NCI-H82 treated with DMSO at 0.1 percent for 48 hours (cell line): ENCODE measurements at regions not wholly inside any gene's neighbourhood (a gene's known extent, or its start where the extent isn't known, plus 50 kb on each side); places are given as distances from the start of the nearest gene placed in this dataset.
"Not testable (repeated sequence)": the region's sequence is repeated elsewhere in the genome, so short reads cannot be mapped to it uniquely, and the experiment has no call there.

ENCODE experiments used
- DNase-seq: peaks from one replicate; lab custom pipeline; 2025; ENCODE audit not compliant: unreplicated experiment; lab: John Stamatoyannopoulos, UW

GRCh38 chr10:130345728-130346127 is 209.5 kb downstream of the GLRX3 start:
- DNase-seq: no peak

GRCh38 chr10:130350996-130351395 is 214.8 kb downstream of the GLRX3 start:
- DNase-seq: no peak

- no peak for DNase-seq
Measured at GRCh38 chr10:130351466-130352290, 215.5 kb downstream of the GLRX3 start.

- DNase-seq: no peak
Measured at GRCh38 chr10:130352291-130352645, 216.1 kb downstream of the GLRX3 start.

- DNase-seq: no peak
Measured at GRCh38 chr10:130353928-130354572, 217.9 kb downstream of the GLRX3 start.

GRCh38 chr10:130354573-130354954 is 218.4 kb downstream of the GLRX3 start:
- DNase-seq: no peak

- no peak for DNase-seq
Measured at GRCh38 chr10:130354976-130355795, 219.0 kb downstream of the GLRX3 start.

GRCh38 chr10:130356429-130356828 is 220.2 kb downstream of the GLRX3 start:
- not testable (repeated sequence) for DNase-seq

- DNase-seq: no peak
Measured at GRCh38 chr10:130357226-130357625, 221.0 kb downstream of the GLRX3 start.

- DNase-seq: no peak
Measured at GRCh38 chr10:130357951-130358350, 221.8 kb downstream of the GLRX3 start.

GRCh38 chr10:130358981-130359650 is 222.9 kb downstream of the GLRX3 start:
- no peak for DNase-seq

- no peak for DNase-seq
Measured at GRCh38 chr10:130359711-130360110, 223.5 kb downstream of the GLRX3 start.

GRCh38 chr10:130360826-130361311 is 224.7 kb downstream of the GLRX3 start:
- no peak for DNase-seq

- DNase-seq: no peak
Measured at GRCh38 chr10:130361351-130362105, 225.3 kb downstream of the GLRX3 start.

GRCh38 chr10:130362308-130362761 is 226.1 kb downstream of the GLRX3 start:
- DNase-seq: no peak

GRCh38 chr10:130363051-130363450 is 226.9 kb downstream of the GLRX3 start:
- no peak for DNase-seq

GRCh38 chr10:130363899-130364445 is 227.8 kb downstream of the GLRX3 start:
- no peak for DNase-seq

GRCh38 chr10:130364631-130365411 is 228.6 kb downstream of the GLRX3 start:
- DNase-seq: no peak
